Epithelial cell of proximal tubule (primary cell): ENCODE measurements at regions not wholly inside any gene's neighbourhood (a gene's known extent, or its start where the extent isn't known, plus 50 kb on each side); places are given as distances from the start of the nearest gene placed in this dataset.

Source experiments
- DNase-seq: peaks from one replicate; pipeline ENCODE4 v3.0.0-alpha.2; 2011; ENCODE audit warnings: low read depth
- H3K4me3 ChIP-seq: 2 replicates; pipeline ENCODE4 v1.5.1; 2011; ENCODE audit warnings: low read depth, mild to moderate bottlenecking, low read length
- TF ChIP-seq, protein P1 (sequence below): conservative IDR thresholded peaks from 2 replicates; pipeline ENCODE4 v1.5.1; 2012; ENCODE audit warnings: low read depth, mild to moderate bottlenecking, low read length

- TF ChIP-seq, protein P1, sequence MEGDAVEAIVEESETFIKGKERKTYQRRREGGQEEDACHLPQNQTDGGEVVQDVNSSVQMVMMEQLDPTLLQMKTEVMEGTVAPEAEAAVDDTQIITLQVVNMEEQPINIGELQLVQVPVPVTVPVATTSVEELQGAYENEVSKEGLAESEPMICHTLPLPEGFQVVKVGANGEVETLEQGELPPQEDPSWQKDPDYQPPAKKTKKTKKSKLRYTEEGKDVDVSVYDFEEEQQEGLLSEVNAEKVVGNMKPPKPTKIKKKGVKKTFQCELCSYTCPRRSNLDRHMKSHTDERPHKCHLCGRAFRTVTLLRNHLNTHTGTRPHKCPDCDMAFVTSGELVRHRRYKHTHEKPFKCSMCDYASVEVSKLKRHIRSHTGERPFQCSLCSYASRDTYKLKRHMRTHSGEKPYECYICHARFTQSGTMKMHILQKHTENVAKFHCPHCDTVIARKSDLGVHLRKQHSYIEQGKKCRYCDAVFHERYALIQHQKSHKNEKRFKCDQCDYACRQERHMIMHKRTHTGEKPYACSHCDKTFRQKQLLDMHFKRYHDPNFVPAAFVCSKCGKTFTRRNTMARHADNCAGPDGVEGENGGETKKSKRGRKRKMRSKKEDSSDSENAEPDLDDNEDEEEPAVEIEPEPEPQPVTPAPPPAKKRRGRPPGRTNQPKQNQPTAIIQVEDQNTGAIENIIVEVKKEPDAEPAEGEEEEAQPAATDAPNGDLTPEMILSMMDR: no peak
- no peak for DNase-seq
- no peak overlapping the region for H3K4me3 ChIP-seq
These were observed 152.5 kb upstream of the MAP3K1 start for GRCh38 chr5:56662893-56663292.

DNA sequence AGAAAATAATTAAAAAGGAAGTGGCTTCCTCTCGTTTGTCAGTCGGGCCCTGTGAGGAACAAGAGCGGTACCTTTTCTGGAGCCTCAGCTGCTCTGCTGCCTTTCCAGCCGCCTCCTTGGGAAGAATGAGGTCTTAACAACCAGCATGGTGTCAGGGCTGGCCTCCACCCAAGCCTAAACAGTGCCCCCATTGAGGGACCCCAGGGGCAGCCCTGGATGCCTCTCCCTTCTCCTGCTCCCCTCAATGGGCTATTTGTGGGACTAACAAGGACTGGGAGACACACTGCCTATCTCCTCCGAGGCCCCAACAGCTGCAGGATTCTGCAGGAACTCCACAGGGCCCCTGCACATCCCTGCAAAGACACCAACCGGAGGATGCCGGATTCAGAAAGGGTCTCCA is 155.4 kb upstream of the MAP3K1 start:
- no peak overlapping the region for H3K4me3 ChIP-seq
- TF ChIP-seq, protein P1: no peak
- DNase-seq: no peak

DNA sequence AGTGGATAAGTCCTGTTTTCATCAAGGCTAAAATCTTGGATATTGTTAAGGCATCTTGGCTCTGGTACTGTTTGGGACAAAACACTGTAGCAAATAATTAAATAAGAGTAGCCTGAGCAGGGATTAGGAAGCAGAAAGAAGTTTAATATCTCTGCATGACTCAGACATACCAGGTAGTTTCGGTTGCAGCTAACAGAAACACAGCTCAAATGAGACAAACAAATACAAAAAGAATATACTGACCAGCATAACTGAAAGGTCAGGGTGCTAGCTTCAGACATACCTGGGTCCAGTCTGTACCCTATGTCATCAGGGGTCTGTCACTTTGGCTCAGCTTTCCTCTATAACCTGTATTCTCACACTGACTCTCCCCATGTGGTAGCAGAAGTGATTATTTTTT is 156.4 kb upstream of the MAP3K1 start:
- TF ChIP-seq, protein P1: no peak
- no peak overlapping the region for H3K4me3 ChIP-seq
- no peak for DNase-seq

GRCh38 chr5:56656846-56657726 is 158.3 kb upstream of the MAP3K1 start:
- DNase-seq: no peak
- TF ChIP-seq, protein P1: no peak
- no peak overlapping the region for H3K4me3 ChIP-seq

- no peak for DNase-seq
- TF ChIP-seq, protein P1: no peak
- H3K4me3 ChIP-seq: no peak overlapping the region
These were observed 163.5 kb upstream of the MAP3K1 start for GRCh38 chr5:56651893-56652292.

GRCh38 chr5:56650386-56650785 is 165.0 kb upstream of the MAP3K1 start:
- DNase-seq: no peak
- no peak overlapping the region for H3K4me3 ChIP-seq
- TF ChIP-seq, protein P1: no peak

- DNase-seq: no peak
- no peak overlapping the region for H3K4me3 ChIP-seq
- TF ChIP-seq, protein P1: no peak
These were observed 165.8 kb upstream of the MAP3K1 start for GRCh38 chr5:56649569-56649968.
